ENCODE measurements at regions not wholly inside any gene's neighbourhood (a gene's known extent, or its start where the extent isn't known, plus 50 kb on each side); places are given as distances from the start of the nearest gene placed in this dataset.

DNA sequence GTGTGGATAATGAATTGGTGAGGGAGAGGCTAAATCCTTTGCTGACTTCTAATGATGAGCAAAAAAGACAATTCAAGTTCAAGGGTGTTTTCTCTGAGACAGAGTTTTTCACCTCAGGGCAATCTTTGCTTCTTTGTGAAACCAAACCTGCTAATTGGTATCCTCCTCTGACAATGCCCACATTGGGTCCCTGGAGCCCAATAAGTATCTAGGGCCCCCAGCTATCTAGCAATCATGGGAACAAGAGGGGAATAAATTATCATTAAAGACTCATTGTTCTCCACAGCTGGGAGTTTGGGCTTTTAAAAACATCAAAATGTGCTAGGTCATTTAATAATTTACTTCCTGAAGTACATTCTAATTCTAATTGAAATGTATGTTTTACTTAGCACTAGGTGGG lies 227.3 kb downstream of the TMEM167A start:
- DNase-seq (ENCODE audit: low spot score): no peak

DNA sequence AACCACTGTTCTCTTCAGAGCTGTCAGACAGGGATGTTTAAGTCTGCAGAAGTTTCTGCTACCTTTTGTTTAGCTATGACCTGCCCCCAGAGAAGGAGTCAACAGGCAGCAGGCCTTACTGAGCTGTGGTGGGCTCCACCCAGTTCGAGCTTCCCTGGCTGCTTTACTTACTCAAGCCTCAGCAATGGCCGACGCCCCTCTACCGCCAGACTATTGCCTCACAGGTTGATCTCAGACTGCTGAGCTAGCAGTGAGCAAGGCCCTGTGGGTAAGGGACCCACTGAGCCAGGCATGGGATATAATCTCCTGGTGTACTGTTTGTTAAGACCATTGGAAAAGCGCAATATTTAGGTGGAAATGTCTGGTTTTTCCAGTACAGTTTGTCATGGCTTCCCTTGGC lies 229.6 kb downstream of the TMEM167A start:
- no peak for DNase-seq (ENCODE audit: low spot score)

DNA sequence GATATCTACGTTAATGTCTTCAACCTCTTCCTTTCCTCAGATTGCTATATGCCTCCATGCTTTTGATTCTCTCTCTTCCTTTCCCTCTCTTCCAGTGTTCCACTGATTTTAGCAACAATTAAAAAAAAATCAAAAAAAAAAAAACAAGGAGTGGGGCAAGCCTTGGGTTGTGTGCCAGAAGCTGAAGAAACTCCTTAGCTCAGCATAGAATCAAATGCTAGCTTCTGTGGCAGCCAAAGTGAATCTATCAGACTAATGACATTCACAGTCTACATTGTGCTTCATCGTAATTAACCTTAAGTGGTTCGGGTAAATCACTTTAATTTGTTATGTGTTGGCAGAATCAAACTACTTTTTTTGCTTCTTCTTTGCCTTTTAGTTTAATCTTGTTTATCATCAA lies 237.3 kb downstream of the TMEM167A start:
- DNase-seq (ENCODE audit: low spot score): no peak

DNA sequence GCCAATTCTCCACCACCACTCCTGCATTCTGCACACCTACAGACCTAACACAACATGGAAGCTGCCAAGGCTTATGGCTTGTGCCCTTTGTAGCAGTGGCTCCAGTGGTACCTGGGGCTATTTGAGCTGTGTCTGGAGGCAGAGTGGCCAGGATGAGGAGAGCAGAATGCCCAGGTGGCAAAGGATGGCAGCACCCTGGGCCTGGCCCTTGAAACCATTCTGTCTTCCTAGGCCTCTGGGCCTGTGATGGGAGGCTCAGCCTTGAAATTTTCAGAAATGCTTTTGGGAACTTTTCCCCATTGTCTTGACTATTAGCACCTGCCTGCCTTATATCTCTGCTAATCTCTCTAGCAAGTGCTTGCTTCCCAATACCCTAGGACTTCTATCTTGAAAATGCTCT lies 241.7 kb downstream of the TMEM167A start:
- DNase-seq (ENCODE audit: low spot score): no peak

DNA sequence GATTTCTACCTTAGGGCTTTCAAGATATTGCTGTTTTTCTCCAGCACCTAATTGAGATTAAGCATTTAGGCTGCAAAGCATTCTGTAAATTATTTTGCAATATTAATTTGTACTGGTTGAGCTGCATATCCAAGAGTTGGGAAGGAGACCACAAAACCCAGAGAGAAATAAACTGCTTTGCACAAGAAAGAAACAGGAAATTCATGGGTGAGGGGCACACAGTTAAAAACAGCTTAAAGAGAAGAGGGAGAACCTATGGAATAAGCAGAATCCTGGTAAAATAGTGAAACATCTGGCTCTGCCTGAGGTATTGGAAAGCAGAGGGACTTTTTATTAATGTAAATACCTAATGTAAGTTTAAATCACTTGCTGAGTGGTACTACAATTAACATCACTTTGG lies 243.0 kb downstream of the TMEM167A start:
- DNase-seq (ENCODE audit: low spot score): no peak

DNA sequence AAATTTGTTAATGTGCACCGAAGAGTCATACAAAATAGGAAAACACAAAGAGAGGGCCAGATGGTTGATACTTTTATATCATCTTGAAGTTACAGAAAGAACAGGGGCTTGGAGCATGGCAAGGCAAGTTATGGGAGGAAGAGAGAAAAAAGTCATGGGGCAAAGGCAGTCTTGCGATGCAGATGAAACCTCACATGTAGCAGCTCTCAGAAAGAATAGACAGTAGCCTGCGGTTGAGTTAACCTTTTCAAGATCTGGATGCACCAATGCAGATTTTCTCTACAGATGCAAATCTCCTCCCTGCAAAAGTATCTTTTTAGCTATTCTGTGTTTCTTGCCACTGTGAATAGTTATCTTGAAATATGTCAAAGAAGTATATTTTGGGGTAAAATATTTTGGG lies 243.9 kb downstream of the TMEM167A start:
- no peak for DNase-seq (ENCODE audit: low spot score)

DNA sequence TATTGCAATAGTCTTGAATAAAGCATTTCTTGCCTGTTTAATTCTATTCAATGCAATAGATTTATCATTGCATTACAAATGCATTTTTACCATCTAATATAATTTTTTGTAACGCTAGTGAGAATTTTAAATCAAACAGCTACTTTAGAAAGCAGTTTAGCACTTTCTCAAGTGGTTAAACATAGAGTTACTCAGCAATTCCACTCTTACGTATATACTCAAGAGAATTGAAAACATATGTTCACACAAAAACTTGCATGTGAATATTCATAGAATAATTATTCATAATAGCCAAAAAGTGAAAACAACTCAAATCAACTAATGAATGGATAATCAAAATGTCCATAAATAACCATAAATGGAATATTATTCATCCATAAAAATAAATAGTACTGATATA lies 244.7 kb downstream of the TMEM167A start:
- no peak for DNase-seq (ENCODE audit: low spot score)

DNA sequence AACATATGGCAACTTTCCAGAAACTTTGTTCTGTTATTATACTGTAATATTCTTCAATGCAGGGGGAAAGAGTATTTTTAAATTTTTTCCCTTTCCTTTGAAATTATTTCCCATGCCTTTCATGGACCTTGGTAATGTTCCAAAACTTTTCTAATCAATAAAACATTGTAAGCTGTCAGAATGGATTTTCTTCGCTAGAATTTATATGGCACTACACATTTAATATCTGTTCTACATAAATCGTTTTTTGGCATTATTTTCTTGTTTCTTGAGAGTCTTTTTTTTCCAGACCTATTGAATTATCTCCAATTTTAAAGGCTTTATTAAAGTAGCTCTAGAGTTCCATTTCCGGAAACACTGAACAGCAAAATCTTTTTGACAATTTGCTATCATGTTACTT lies 249.0 kb downstream of the TMEM167A start:
- no peak for DNase-seq (ENCODE audit: low spot score)

DNA sequence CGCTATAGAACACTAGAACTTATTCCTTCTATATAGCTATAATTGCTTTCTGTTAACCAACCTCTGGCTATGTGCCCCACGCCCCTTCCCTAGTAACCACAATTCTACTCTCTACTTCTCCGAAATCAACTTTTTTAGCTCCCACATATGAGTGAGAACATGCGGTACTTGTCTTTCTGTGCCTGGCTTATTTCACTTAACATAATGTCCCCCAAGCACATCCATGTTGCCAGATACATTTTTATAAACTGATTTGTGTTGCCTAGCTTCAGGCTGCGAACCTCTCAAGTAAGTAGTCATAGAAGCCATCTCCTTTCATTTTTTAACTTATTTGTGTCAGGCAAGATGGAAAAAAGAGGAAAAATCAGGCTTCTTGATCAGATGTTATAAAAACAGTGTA lies 249.5 kb downstream of the TMEM167A start:
- no peak for DNase-seq (ENCODE audit: low spot score)

DNA sequence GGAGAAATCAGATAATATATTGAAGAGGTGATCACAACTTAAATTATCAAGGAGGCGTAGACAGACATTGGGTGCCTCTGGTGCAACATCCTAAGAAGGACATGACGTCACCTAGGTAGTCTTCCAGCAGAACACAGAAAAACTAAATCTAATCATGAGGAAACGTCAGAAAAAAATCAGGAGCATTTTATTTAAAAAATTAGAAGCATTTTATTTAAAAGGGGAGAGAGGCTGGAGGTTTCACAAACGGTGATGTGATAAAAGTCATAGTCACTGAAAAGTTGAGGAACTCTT lies 254.6 kb downstream of the TMEM167A start:
- no peak for DNase-seq (ENCODE audit: low spot score)

DNA sequence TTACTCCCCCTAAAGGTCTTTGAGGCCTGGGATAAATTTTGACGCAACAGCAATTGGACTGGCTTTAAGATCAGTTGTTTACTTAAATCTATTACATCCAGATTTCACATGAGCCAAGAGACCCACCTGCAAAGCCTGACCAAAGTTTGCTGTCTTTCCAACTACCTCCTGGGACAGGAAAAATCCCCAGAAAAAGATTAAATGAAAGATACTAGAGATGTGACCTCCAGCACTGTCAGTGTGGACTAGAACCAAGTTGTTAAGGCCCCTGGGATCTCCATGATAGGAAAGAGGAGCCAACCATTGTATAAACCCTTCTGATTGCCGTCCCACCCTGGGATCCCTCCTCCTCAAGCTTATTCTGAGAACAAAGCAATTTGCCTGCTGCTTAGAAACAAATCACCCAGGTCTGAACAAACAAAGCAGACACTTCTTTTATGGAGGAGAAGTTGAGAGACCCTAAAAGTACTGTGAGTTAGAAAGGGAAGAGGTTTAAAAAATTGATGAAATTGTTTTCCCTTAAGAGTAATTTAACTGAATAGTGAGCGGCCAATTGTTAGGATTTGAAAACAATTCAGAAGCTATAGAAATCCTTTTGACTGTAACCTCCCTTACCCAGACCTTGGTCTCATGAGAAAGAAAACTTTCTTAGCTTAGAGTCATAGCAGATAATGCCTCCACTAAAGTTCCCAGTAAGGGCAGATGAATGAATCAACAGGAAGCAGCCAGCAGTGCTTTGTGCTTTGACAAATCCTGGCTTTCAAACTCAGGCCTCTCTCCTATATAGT lies 255.2 kb downstream of the TMEM167A start:
- no peak for DNase-seq (ENCODE audit: low spot score)

DNA sequence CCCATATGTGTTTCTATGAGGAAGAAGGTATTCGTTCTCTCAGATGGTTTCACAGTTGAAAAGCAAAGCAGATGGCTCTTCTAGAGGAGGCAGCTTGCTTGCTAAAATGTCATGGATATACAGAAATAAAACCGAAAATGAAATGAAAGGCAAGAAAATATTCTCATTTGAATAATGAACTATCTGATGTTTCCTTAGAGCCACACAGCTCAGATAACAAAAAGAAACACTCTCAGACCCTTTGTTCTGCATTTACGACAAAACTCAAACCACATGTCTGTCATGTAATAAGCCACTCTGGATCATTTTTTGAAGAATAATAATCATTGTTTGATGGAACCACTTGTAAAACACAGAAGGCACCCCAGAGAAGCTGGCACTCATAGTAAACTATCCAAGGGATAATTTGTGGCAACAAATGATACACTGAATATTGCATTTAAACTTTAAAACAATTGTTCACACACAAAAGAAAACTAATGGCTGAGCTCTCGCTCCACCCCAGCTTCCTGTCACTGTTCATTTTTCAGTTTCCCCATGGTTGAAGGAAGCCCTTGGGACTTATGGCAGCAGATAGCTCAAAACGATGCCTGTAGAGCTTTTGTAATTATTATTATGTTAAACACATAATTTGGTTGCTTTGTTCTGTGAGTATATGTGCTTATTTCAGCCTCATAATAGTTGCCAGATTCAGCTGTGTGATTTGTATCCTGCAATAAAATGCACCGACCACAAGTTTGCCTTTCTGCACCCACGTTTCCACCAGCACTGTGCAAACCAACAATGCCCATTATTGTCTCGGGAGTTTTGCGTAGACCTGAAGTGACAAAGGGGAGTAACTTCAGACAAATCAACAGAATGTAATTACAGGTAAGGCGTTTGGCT lies 256.0 kb downstream of the TMEM167A start:
- DNase-seq (ENCODE audit: low spot score): no peak

DNA sequence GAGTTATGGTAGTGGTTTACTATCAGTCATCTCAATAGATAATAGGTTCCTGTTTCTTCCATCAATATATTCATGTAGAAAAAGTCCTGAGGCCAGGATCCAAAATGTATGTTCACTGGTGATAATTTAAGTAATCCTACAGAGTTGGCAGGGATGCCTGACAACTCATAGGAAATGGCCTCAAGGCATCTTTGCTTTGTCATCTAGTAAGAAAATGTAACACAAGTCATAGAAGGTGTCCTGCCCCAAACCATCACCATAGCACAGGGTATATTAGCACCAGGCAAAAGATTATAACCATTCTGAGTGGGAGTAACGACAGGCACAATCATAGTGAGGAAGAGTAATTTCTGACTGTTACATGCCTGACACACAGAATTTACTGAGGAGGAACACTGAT lies 257.0 kb downstream of the TMEM167A start:
- no peak for DNase-seq (ENCODE audit: low spot score)

DNA sequence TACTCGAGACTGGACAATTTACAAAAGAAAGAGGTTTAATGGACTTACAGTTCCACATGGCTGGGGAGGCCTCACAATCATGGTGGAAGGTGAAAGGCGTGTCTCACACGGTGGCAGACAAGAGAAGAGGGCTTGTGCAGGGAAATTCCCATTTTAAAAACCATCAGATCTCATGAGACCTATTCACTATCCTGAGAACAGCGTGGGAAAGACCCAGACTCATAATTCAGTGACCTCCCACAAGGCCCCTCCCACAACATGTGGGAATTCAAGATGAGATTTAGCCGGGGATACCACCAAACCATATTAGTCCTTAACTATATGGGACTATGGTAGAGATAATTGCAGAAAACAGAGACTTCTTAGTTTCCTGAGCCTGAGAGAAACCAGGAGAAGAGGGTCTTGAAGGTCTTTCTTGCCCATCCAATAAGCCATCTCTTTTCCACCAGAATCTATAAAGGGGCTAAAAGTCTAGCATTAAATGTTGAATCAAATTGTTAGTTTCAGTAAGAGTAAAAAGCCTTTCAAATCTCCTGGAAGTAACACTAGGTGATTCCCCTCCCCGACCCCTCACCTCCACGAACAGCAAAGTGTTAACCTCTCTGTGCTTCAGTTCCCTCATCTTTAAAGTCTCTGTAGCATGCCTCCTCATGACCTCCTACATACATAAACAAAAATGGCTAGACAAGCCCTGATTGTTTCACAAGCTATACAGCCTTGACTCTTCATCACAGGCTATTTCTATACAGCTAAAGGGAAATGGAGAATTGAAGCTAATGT lies 259.1 kb downstream of the TMEM167A start:
- no peak for DNase-seq (ENCODE audit: low spot score)

DNA sequence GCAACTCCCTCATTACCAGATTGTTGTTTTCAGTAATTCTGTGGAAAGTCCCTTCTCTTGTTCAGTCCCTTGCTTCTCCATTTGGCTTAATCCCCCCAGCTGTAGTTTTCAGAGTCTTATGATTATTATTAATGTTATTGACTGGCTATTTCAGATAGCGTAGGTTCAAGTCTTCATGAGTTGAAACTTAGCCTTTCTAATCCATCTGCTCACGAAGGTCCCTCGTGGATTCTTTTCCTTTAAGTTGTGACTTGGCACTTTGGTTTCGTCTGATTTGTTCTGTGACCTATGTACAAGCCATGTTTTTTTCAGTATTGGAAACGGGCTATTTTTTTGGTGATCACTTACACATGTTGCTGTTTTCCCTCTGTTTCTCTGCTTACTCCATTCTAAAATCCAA lies 260.3 kb downstream of the TMEM167A start:
- no peak for DNase-seq (ENCODE audit: low spot score)

DNA sequence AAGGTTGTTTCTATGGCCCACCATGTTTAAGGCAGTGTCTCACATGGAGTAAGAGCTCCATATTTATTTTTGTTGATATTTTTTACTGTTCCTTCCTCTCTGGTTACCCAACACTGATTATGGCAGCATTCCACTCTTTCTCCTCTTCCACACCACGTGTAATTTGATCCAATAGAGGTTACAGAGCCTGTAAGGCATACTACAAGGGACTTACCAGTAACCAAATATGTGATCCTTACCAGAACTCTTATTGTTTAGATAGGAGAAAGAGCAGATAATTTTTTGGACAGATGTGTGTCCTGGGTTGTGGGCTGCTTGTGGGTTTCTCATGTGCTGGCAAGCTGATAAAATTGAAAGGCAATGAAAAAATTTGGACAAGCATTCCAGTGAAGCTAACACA lies 261.3 kb downstream of the TMEM167A start:
- no peak for DNase-seq (ENCODE audit: low spot score)

DNA sequence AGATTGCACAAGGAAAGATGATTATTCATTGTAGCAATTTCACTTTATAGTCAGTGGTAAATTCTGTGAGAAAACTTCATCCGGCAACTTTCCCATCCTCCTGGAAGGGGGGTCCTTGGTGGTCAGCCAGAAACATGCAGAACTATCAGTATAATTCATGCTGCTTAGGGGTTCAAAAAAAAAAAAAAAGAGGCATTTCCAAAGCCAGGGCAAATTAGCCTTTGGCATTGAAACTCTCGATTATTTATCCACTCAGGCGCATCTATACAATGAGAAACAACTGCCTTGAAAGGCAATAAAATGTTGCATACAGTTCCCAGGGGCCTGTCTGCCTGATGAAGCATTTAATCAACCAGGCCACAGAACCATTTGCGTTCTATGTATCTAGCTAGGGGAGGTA lies 263.3 kb downstream of the TMEM167A start:
- DNase-seq (ENCODE audit: low spot score): no peak

DNA sequence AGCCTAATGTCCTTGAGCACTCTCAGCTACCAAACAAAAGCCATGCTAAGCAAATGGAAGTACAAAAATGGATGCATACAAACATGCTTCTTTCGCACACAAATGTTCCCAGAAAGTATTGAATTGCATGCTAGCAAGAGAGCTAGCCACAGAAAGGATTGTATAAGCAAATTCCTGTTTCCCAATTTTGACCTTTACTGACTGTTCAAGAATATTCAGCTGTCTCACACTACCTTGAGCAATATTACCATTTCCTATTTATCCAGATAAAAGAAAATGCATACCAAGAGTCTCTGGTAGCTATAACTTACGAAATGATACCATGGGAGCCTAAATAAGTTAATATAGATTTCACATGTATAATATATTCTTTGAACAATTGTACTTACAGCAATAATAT lies 264.6 kb downstream of the TMEM167A start:
- DNase-seq (ENCODE audit: low spot score): no peak

DNA sequence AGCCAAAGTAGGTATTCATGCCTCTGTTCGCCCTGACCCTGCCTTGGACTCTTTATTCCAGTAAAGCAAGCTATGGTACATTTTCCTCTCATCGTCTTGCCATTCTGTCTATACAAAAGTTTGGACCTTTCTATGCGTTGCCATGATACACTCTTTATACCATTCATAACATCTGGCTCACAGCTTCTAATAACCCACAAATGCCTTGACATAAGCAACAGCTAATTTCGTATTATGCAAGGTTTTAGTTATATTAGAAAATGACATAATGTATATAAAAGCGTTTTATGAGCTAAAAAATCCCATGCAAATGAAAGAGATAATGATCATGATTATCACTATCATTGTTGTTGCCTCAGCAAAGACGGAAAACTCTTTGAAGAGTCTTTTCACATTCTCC lies 265.7 kb downstream of the TMEM167A start:
- no peak for DNase-seq (ENCODE audit: low spot score)

DNA sequence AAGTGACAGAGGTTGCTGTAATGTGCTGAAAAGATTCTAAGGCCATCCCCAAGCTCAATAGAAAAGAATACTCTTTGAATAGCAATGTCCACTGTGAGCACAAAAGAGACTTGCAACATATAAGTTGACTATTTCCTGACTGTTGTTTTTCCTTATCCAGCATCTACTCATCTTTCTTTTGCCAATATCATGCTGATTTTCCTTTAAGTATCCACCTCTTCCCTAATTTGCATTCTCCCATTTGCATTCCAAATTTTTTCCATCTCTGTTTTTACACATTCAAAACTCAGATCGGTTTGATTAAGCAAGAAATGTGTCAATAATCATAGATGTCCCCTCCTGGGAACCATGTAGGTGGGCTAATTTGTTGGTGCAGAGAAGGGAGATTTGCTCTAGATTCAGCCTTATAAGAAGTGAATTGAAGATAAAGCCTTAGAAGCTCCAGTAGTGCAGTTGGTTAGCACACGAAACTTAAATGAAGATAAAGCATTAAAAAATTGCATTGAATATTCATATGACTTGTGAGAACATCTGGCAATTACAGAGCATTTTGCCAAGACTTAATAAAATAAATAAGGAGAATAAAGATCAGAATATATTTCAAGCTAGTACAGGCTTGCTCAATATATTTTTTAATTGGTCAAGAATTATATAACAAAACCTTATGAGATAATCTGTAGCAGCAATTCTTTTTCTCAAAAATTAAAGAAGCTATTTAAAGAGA lies 267.6 kb downstream of the TMEM167A start:
- DNase-seq (ENCODE audit: low spot score): no peak

DNA sequence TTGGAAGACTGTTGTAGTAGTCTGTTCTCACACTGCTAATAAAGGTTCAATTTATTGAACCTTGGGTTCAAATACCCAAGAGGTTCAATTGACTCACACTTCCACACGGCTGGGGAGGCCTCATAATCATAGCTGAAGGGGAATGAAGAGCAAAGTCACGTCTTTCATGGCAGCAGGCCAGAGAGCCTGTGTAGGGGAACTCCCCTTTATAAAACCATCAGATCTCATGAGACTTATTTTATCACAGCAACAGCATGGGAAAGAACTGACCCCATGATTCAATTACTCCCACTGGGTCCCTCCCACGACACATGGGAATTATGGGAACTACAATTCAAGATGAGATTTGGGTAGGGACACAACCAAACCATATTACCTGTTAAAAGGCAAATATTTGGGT lies 268.2 kb downstream of the TMEM167A start:
- no peak for DNase-seq (ENCODE audit: low spot score)

DNA sequence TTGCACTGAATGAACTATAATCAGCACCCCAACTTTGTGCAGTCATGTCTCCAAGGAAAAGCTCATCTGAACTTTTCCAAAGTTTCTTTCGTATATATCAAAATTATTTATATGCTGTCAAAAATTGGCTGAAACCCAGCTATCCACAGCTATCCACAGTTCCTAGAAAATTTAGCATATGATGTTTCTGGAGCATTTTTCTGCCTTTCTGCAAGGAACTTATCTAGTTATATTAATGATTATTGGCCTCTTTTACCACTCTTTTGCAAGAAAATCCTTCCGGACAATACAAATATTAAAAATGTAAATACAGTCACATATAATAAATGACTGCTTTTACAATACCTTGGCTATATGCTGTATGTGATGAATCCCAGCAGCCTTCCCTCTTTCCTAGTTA lies 270.2 kb downstream of the TMEM167A start:
- no peak for DNase-seq (ENCODE audit: low spot score)

Measured in LoVo (cell line).